OCI-LY7 (cell line): ENCODE measurements at regions not wholly inside any gene's neighbourhood (a gene's known extent, or its start where the extent isn't known, plus 50 kb on each side); places are given as distances from the start of the nearest gene placed in this dataset.

Experiments used
- EZH2phosphoT487 ChIP-seq: fragments of 200-600 bp; sonication (generic); IDR thresholded peaks from 2 replicates; pipeline ENCODE4 v1.6.1; 2018; ENCODE audit warnings: low read depth, borderline replicate concordance, mild to moderate bottlenecking, mixed run types, antibody characterized with exemption, low read length, moderate library complexity, mixed read lengths
- TF ChIP-seq, protein P1 (sequence below): fragments of 200-600 bp; sonication (generic); conservative IDR thresholded peaks from 2 replicates; pipeline ENCODE4 v1.5.1; 2014; ENCODE audit warnings: mild to moderate bottlenecking, antibody characterized with exemption, low read length, moderate library complexity, mixed read lengths

DNA sequence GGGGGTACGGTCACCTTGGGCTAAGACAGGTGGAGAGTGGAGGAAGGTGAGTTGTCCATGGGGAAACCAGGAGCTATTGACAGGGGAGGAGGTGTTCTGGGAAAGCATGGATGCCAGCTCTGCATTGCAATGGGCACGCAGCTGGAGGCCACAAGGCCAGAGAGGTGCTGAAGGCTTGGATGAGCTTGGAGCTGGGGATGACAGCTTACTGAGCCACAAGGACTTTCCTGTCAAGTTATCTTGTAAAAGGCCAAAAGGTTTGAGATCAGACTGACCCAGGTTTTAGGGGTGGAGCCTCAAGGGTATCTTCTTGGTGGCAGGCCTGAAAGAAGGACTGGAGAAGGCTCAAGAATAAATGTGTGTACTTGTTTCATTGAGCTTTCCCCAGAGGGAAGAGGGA is 115.2 kb downstream of the ASB7 start:
- TF ChIP-seq, protein P1, sequence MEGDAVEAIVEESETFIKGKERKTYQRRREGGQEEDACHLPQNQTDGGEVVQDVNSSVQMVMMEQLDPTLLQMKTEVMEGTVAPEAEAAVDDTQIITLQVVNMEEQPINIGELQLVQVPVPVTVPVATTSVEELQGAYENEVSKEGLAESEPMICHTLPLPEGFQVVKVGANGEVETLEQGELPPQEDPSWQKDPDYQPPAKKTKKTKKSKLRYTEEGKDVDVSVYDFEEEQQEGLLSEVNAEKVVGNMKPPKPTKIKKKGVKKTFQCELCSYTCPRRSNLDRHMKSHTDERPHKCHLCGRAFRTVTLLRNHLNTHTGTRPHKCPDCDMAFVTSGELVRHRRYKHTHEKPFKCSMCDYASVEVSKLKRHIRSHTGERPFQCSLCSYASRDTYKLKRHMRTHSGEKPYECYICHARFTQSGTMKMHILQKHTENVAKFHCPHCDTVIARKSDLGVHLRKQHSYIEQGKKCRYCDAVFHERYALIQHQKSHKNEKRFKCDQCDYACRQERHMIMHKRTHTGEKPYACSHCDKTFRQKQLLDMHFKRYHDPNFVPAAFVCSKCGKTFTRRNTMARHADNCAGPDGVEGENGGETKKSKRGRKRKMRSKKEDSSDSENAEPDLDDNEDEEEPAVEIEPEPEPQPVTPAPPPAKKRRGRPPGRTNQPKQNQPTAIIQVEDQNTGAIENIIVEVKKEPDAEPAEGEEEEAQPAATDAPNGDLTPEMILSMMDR, result no peak
- TF ChIP-seq EZH2phosphoT487, result no peak
